ENCODE measurements at regions not wholly inside any gene's neighbourhood (a gene's known extent, or its start where the extent isn't known, plus 50 kb on each side); places are given as distances from the start of the nearest gene placed in this dataset.

GRCh38 chr15:35783203-35783602 is 237.2 kb upstream of the DPH6 start:
- TF ChIP-seq ZNF658 (tag by site-specific recombination; IDR thresholded peaks at IDR 0.05): no peak
- TF ChIP-seq ZNF488 (tag by site-specific recombination; IDR thresholded peaks at IDR 0.05): no peak
- no peak for TF ChIP-seq ZNF10 (tag by site-specific recombination; IDR thresholded peaks at IDR 0.05)
- TF ChIP-seq ZNF518A (tag by site-specific recombination; conservative IDR thresholded peaks at IDR 0.05; ENCODE audit: low read depth): no peak
- TF ChIP-seq, protein P1, sequence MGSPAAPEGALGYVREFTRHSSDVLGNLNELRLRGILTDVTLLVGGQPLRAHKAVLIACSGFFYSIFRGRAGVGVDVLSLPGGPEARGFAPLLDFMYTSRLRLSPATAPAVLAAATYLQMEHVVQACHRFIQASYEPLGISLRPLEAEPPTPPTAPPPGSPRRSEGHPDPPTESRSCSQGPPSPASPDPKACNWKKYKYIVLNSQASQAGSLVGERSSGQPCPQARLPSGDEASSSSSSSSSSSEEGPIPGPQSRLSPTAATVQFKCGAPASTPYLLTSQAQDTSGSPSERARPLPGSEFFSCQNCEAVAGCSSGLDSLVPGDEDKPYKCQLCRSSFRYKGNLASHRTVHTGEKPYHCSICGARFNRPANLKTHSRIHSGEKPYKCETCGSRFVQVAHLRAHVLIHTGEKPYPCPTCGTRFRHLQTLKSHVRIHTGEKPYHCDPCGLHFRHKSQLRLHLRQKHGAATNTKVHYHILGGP (tag by site-specific recombination; IDR thresholded peaks at IDR 0.05): no peak
- TF ChIP-seq CTCF (tag by site-specific recombination; IDR thresholded peaks at IDR 0.05): no peak
- TF ChIP-seq ZNF530 (tag by site-specific recombination; IDR thresholded peaks at IDR 0.05; ENCODE audit: low read depth): no peak
- no peak for TF ChIP-seq ZNF211 (tag by site-specific recombination; IDR thresholded peaks at IDR 0.05; ENCODE audit: low read depth)
- TF ChIP-seq, protein P2, sequence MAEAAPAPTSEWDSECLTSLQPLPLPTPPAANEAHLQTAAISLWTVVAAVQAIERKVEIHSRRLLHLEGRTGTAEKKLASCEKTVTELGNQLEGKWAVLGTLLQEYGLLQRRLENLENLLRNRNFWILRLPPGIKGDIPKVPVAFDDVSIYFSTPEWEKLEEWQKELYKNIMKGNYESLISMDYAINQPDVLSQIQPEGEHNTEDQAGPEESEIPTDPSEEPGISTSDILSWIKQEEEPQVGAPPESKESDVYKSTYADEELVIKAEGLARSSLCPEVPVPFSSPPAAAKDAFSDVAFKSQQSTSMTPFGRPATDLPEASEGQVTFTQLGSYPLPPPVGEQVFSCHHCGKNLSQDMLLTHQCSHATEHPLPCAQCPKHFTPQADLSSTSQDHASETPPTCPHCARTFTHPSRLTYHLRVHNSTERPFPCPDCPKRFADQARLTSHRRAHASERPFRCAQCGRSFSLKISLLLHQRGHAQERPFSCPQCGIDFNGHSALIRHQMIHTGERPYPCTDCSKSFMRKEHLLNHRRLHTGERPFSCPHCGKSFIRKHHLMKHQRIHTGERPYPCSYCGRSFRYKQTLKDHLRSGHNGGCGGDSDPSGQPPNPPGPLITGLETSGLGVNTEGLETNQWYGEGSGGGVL (tag by site-specific recombination; IDR thresholded peaks at IDR 0.05): no peak
- TF ChIP-seq, protein P3, sequence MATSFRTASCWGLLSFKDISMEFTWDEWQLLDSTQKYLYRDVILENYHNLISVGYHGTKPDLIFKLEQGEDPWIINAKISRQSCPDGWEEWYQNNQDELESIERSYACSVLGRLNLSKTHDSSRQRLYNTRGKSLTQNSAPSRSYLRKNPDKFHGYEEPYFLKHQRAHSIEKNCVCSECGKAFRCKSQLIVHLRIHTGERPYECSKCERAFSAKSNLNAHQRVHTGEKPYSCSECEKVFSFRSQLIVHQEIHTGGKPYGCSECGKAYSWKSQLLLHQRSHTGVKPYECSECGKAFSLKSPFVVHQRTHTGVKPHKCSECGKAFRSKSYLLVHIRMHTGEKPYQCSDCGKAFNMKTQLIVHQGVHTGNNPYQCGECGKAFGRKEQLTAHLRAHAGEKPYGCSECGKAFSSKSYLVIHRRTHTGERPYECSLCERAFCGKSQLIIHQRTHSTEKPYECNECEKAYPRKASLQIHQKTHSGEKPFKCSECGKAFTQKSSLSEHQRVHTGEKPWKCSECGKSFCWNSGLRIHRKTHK (tag by site-specific recombination; IDR thresholded peaks at IDR 0.05): no peak
- no peak for TF ChIP-seq ZNF214 (tag by site-specific recombination; IDR thresholded peaks at IDR 0.05; ENCODE audit: borderline replicate concordance)
- TF ChIP-seq ZNF302 (tag by site-specific recombination; IDR thresholded peaks at IDR 0.05; ENCODE audit: low read depth): no peak
- no peak for TF ChIP-seq KLF1 (tag by site-specific recombination; IDR thresholded peaks at IDR 0.05)
- no peak for TF ChIP-seq ZIC2 (tag by site-specific recombination; IDR thresholded peaks at IDR 0.05)

All from HEK293 (cell line).